Transverse colon (tissue), 3 donors: ENCODE measurements at regions not wholly inside any gene's neighbourhood (a gene's known extent, or its start where the extent isn't known, plus 50 kb on each side); places are given as distances from the start of the nearest gene placed in this dataset.

Source experiments
- CTCF ChIP-seq, 5 experiments: fragments of 200-600 bp in 3 of 5; fragments of 450-650 bp in 2 of 5; sonication (generic) in 3 of 5; IDR thresholded peaks; 1 replicate in 2 of 5; 2 replicates in 3 of 5; pipeline ENCODE4 v1.5.1; 2016 to 2017; ENCODE audit warnings: antibody characterized with exemption in 5 of 5, inconsistent platforms in 3 of 5, mild to moderate bottlenecking in 2 of 5, moderate library complexity in 1 of 5
- POLR2A ChIP-seq: fragments of 450-650 bp; IDR thresholded peaks from one replicate; pipeline ENCODE4 v1.6.1; 2016; ENCODE audit warnings: antibody characterized with exemption, mild to moderate bottlenecking, moderate library complexity

DNA sequence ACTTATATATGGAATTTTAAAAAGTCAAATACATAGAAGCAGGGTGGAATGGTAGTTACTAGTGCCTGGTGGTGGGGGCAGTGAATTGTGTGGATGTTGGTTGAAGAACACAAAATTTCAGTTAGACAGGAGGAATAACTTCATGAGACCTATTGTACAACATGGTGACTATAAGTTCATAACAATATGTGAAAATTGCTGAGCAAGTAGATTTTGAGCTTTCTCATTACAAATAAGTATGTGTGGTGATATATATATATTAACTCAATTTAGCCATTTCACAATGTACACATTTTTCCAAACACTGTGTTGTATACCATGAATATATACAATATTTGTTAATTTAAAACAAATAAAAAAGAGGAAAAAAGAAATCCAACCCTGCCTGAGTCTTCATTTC is 641.1 kb downstream of the DIAPH3 start:
- TF ChIP-seq CTCF (IDR thresholded peaks at IDR 0.05) (no peak), POLR2A (no peak)
